GM12892 (cell line): ENCODE measurements at regions not wholly inside any gene's neighbourhood (a gene's known extent, or its start where the extent isn't known, plus 50 kb on each side); places are given as distances from the start of the nearest gene placed in this dataset.

Experiments
- POLR2A ChIP-seq: IDR thresholded peaks from 2 replicates; pipeline ENCODE4 v1.6.1; 2011; ENCODE audit warnings: low read depth, low read length, control low read depth
- POLR2AphosphoS5 ChIP-seq: IDR thresholded peaks from 2 replicates; pipeline ENCODE4 v1.6.1; 2011; ENCODE audit warnings: low read depth, low read length, control low read depth

GRCh38 chr22:26769663-26770062, 112.3 kb downstream of the MIAT start:
- TF ChIP-seq POLR2AphosphoS5 (no peak), POLR2A (no peak)
